ENCODE measurements at regions not wholly inside any gene's neighbourhood (a gene's known extent, or its start where the extent isn't known, plus 50 kb on each side); places are given as distances from the start of the nearest gene placed in this dataset.

DNA sequence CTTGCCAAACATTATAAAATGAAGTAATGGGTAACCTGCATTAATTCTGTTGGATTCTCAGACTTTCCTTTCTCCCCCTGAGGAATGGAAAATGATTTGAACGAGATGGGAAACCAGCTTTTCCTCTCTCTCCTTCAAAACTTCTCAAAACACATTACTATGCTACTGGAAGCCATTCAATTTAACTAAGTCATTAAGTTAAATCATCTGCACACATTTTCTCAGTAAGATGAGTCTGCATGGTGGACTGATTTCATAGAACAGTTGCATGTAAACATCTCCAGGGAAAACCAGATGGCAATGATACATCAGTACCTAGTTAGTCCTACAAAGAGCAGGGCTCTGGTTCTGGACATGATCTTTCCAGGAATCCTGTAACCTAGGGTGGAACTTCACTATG, 59.9 kb downstream of the BMP4 start:
- Histone ChIP-seq H3K36me3 (replicated peaks in 1 of 2; ENCODE audit: control extremely low read depth in 1 of 2, control insufficient read depth in 1 of 2, extremely low read depth in 1 of 2, insufficient read depth in 2 of 2, low read length in 1 of 2) (no peaks in the 10 kb centered on the region), H3K27ac (ENCODE audit: low read length in 2 of 2) (no peak overlapping the region), H2AFZ (ENCODE audit: insufficient read depth, low read depth, low read length, poor library complexity, severe bottlenecking) (no peak overlapping the region), H3K9ac (ENCODE audit: low read length) (no peak overlapping the region), H3K9me3 (ENCODE audit: control extremely low read depth in 1 of 3, control insufficient read depth in 2 of 3, insufficient read depth in 1 of 3, low read length in 2 of 3) (no peaks in the 10 kb centered on the region), H3K79me2 (ENCODE audit: control insufficient read depth, insufficient read depth, low read length) (no peaks in the 10 kb centered on the region), H3K4me3 (ENCODE audit: control extremely low read depth in 1 of 5, extremely low read depth in 1 of 5, insufficient read depth in 1 of 5, low read depth in 2 of 5, low read length in 4 of 5) (no peak overlapping the region), H4K20me1 (ENCODE audit: control insufficient read depth, insufficient read depth, low read length, poor library complexity, severe bottlenecking) (no peaks in the 10 kb centered on the region), H3K27me3 (replicated peaks in 1 of 4; ENCODE audit: control extremely low read depth in 1 of 4, control insufficient read depth in 3 of 4, insufficient read depth in 4 of 4, low read length in 3 of 4) (peaks cover 0 to 5% (median 0%) of the 10 kb centered on the region in 4 experiments), H3K4me1 (ENCODE audit: control insufficient read depth in 2 of 2, insufficient read depth in 2 of 2, low read length in 2 of 2) (no peaks in the 10 kb centered on the region), H3K4me2 (replicated peaks; ENCODE audit: low read depth, low read length, poor library complexity, severe bottlenecking) (no peak overlapping the region)
- intact Hi-C loops (cut with micrococcal nuclease), result no loop called here
- TF ChIP-seq, protein P1, sequence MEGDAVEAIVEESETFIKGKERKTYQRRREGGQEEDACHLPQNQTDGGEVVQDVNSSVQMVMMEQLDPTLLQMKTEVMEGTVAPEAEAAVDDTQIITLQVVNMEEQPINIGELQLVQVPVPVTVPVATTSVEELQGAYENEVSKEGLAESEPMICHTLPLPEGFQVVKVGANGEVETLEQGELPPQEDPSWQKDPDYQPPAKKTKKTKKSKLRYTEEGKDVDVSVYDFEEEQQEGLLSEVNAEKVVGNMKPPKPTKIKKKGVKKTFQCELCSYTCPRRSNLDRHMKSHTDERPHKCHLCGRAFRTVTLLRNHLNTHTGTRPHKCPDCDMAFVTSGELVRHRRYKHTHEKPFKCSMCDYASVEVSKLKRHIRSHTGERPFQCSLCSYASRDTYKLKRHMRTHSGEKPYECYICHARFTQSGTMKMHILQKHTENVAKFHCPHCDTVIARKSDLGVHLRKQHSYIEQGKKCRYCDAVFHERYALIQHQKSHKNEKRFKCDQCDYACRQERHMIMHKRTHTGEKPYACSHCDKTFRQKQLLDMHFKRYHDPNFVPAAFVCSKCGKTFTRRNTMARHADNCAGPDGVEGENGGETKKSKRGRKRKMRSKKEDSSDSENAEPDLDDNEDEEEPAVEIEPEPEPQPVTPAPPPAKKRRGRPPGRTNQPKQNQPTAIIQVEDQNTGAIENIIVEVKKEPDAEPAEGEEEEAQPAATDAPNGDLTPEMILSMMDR (IDR thresholded peaks at IDR 0.05), result no peak
- TF ChIP-seq EZH2 (IDR thresholded peaks at IDR 0.05; ENCODE audit: borderline replicate concordance, insufficient read depth, low read depth, low read length, poor library complexity, severe bottlenecking), result no peak
- Mint-ChIP-seq H3K4me3 (no peak overlapping the region), H3K27me3 (peaks cover 12% of the 10 kb centered on the region), H3K9me3 (ENCODE audit: insufficient read depth) (no peaks in the 10 kb centered on the region), H3K27ac (no peak overlapping the region), H3K4me1 (no peaks in the 10 kb centered on the region)
- ChIA-PET CTCF (no interaction called here), POLR2A (no interaction called here)
- ATAC-seq (ENCODE audit: low read depth) (no peak), DNase-seq (no peak)
- WGBS (ENCODE audit: insufficient coverage), result no CpG with 5 or more reads among the region's 1 CpG

DNA sequence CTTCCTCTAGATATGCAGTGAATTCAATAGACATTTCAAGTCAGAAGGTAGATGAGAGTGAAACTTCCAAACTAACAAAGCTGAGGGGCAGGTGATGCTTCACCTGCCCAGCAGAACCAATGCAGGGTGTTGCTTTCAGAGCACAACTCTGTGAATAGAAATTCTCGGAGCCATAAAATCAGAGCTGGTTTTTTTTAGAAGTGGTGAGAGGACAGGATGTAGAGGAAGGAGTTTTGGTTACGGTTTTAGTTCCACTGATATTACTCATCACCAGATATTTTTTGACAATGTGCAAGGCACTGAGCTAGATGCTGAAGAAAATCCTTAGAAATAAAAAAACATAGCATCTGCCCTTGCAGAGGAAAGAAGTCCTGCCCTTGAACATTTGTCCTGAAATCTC, 62.2 kb downstream of the BMP4 start:
- TF ChIP-seq, protein P1 (IDR thresholded peaks at IDR 0.05), result no peak
- no peak for TF ChIP-seq EZH2 (IDR thresholded peaks at IDR 0.05; ENCODE audit: borderline replicate concordance, insufficient read depth, low read depth, low read length, poor library complexity, severe bottlenecking)
- Mint-ChIP-seq H3K27me3 (peaks cover 6% of the 10 kb centered on the region), H3K4me1 (no peaks in the 10 kb centered on the region), H3K9me3 (ENCODE audit: insufficient read depth) (no peaks in the 10 kb centered on the region), H3K4me3 (no peak overlapping the region), H3K27ac (no peak overlapping the region)
- no peaks in the 10 kb centered on the region for H3K4me1 ChIP-seq (ENCODE audit: control insufficient read depth in 2 of 2, insufficient read depth in 2 of 2, low read length in 2 of 2)
- H3K27me3 ChIP-seq (replicated peaks in 1 of 4; ENCODE audit: control extremely low read depth in 1 of 4, control insufficient read depth in 3 of 4, insufficient read depth in 4 of 4, low read length in 3 of 4), result peaks cover 0 to 5% (median 0%) of the 10 kb centered on the region in 4 experiments
- no peak overlapping the region for H3K4me3 ChIP-seq (ENCODE audit: control extremely low read depth in 1 of 5, extremely low read depth in 1 of 5, insufficient read depth in 1 of 5, low read depth in 2 of 5, low read length in 4 of 5)
- H3K9me3 ChIP-seq (ENCODE audit: control extremely low read depth in 1 of 3, control insufficient read depth in 2 of 3, insufficient read depth in 1 of 3, low read length in 2 of 3), result no peaks in the 10 kb centered on the region
- no CpG with 5 or more reads among the region's 2 CpGs for WGBS (ENCODE audit: insufficient coverage)
- ChIA-PET CTCF (no interaction called here), POLR2A (no interaction called here)
- ATAC-seq (ENCODE audit: low read depth), result no peak
- no peak overlapping the region for H3K9ac ChIP-seq (ENCODE audit: low read length)
- H3K4me2 ChIP-seq (replicated peaks; ENCODE audit: low read depth, low read length, poor library complexity, severe bottlenecking), result no peak overlapping the region
- DNase-seq, result no peak
- no peaks in the 10 kb centered on the region for H3K79me2 ChIP-seq (ENCODE audit: control insufficient read depth, insufficient read depth, low read length)
- no peak overlapping the region for H3K27ac ChIP-seq (ENCODE audit: low read length in 2 of 2)
- H3K36me3 ChIP-seq (replicated peaks in 1 of 2; ENCODE audit: control extremely low read depth in 1 of 2, control insufficient read depth in 1 of 2, extremely low read depth in 1 of 2, insufficient read depth in 2 of 2, low read length in 1 of 2), result no peaks in the 10 kb centered on the region
- intact Hi-C loops (cut with micrococcal nuclease), result no loop called here
- H2AFZ ChIP-seq (ENCODE audit: insufficient read depth, low read depth, low read length, poor library complexity, severe bottlenecking), result no peak overlapping the region
- H4K20me1 ChIP-seq (ENCODE audit: control insufficient read depth, insufficient read depth, low read length, poor library complexity, severe bottlenecking), result no peaks in the 10 kb centered on the region

Data from B cell (primary cell).